ENCODE measurements at regions not wholly inside any gene's neighbourhood (a gene's known extent, or its start where the extent isn't known, plus 50 kb on each side); places are given as distances from the start of the nearest gene placed in this dataset.

DNA sequence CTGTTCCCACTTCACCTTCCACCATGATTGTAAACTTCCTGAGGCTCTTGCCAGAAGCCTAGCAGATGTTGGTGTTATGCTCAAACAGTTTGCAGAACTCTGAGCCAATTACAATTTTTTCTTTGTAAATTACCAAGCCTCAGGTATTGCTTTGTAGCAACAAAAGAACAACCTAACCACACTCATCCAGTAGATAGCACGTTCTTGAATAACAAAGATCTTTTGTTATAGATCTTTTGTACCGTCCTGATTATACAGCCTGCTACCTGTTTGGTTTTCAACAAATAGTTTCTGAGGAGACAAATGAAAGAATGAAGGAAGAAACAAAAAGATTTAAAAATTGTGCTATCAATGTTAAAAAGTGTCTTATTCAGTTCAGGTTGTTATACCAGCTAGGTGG, 474.7 kb upstream of the ALCAM start:
- Histone ChIP-seq H3K4me3 (ENCODE audit: extremely low read depth in 1 of 4, insufficient read depth in 2 of 4, low read depth in 3 of 4, low read length in 4 of 4) (no peak overlapping the region), H3K23me2 (ENCODE audit: low read depth, low read length) (no peaks in the 10 kb centered on the region), H4K8ac (ENCODE audit: extremely low read depth, insufficient read depth, low read length) (no peak overlapping the region), H3K27me3 (replicated peaks in 1 of 4; ENCODE audit: control insufficient read depth in 3 of 4, extremely low read depth in 1 of 4, insufficient read depth in 3 of 4, low read length in 3 of 4) (no peaks in the 10 kb centered on the region), H2BK20ac (ENCODE audit: low read length) (0 out of 2 replicates have a peak overlapping the region, but pooled peaks have one; percentile 15), H3K18ac (ENCODE audit: extremely low read depth, low read length) (no peak overlapping the region), H3K4me1 (replicated peaks in 1 of 4; ENCODE audit: control insufficient read depth in 3 of 4, insufficient read depth in 4 of 4, low read length in 3 of 4) (no peaks in the 10 kb centered on the region; a peak in 1 of 7 replicates), H3K14ac (ENCODE audit: insufficient read length) (no peak overlapping the region), H3K27ac (ENCODE audit: low read depth, low read length) (no peak overlapping the region), H3K36me3 (ENCODE audit: control insufficient read depth in 2 of 4, insufficient read depth in 4 of 4, low read length in 3 of 4) (no peaks in the 10 kb centered on the region), H3K9me3 (ENCODE audit: insufficient read depth in 2 of 2, low read depth in 1 of 2, low read length in 1 of 2) (no peaks in the 10 kb centered on the region), H4K91ac (replicated peaks; ENCODE audit: insufficient read length, low read length) (no peak overlapping the region), H2BK5ac (ENCODE audit: low read depth, low read length) (no peak overlapping the region), H3K9ac (replicated peaks in 1 of 4; ENCODE audit: extremely low read depth in 1 of 4, low read depth in 3 of 4, low read length in 3 of 4) (no peak overlapping the region), H3K4me2 (ENCODE audit: insufficient read depth in 1 of 2, low read depth in 2 of 2, low read length in 2 of 2) (no peak overlapping the region; a peak in 1 of 4 replicates), H4K5ac (ENCODE audit: insufficient read length, low read depth, low read length) (no peak overlapping the region), H2AK5ac (ENCODE audit: low read depth, low read length) (no peak overlapping the region), H3K79me2 (ENCODE audit: control insufficient read depth in 1 of 2, insufficient read depth in 2 of 2, low read length in 2 of 2) (no peaks in the 10 kb centered on the region), H4K20me1 (replicated peaks in 1 of 2; ENCODE audit: control insufficient read depth in 1 of 2, insufficient read depth in 2 of 2, low read length in 2 of 2) (no peaks in the 10 kb centered on the region), H3K23ac (ENCODE audit: insufficient read length) (no peak overlapping the region), H2BK120ac (replicated peaks; ENCODE audit: low read depth, low read length) (no peak overlapping the region), H3K56ac (replicated peaks; ENCODE audit: insufficient read length, low read depth, low read length) (no peak overlapping the region), H2BK15ac (ENCODE audit: low read length) (no peak overlapping the region), H3K79me1 (ENCODE audit: low read depth, low read length) (no peaks in the 10 kb centered on the region), H3K4ac (replicated peaks; ENCODE audit: insufficient read length, low read depth, low read length) (no peak overlapping the region), H2AFZ (ENCODE audit: low read length) (no peak overlapping the region), H2BK12ac (ENCODE audit: low read depth, low read length) (no peak overlapping the region)
- no peak for FAIRE-seq
- WGBS, 2 experiments (ENCODE audit: extremely low coverage in 1 of 2, insufficient coverage in 1 of 2, insufficient read length in 1 of 2, insufficient replicate concordance in 2 of 2, low coverage in 1 of 2, low lambda C conversion rate in 2 of 2, missing lambda C conversion rate in 1 of 2), result 61% methylated on average over 2 of the region's 2 CpGs; no CpG with 5 or more reads in 1 of the 2 experiments
- no peak for DNase-seq (ENCODE audit: low read depth in 1 of 2, low spot score in 2 of 2)
- ChIA-PET POLR2A (ENCODE audit: partially characterized antibody) (no interaction called here), CTCF (ENCODE audit: partially characterized antibody) (no interaction called here)
- TF ChIP-seq TCF12 (IDR thresholded peaks at IDR 0.05; ENCODE audit: low read depth, low read length) (no peak), GABPA (IDR thresholded peaks at IDR 0.05; ENCODE audit: borderline replicate concordance, insufficient read depth, low read length) (no peak), ASH2L (IDR thresholded peaks at IDR 0.05; ENCODE audit: low read length) (no peak), YY1 (IDR thresholded peaks at IDR 0.05; ENCODE audit: low read depth, low read length) (no peak), CHD2 (IDR thresholded peaks at IDR 0.05; ENCODE audit: low read length) (no peak), SP4 (IDR thresholded peaks at IDR 0.05; ENCODE audit: low read length) (no peak), ATF3 (IDR thresholded peaks at IDR 0.05; ENCODE audit: insufficient read depth, low read depth, low read length) (no peak), RBBP5 (IDR thresholded peaks at IDR 0.05; ENCODE audit: borderline replicate concordance, low read depth, low read length) (no peak), ZNF274 (IDR thresholded peaks at IDR 0.05; ENCODE audit: borderline replicate concordance, extremely low read depth, low read length) (no peak), EP300 (IDR thresholded peaks at IDR 0.05; ENCODE audit: borderline replicate concordance in 1 of 2, low read depth in 2 of 2, low read length in 2 of 2) (no peak), NANOG (IDR thresholded peaks at IDR 0.05; ENCODE audit: insufficient read depth, low read depth, low read length, poor library complexity, severe bottlenecking) (no peak), SAP30 (IDR thresholded peaks at IDR 0.05; ENCODE audit: insufficient read depth, insufficient replicate concordance, low read length) (no peak)
- TF ChIP-seq, protein P1, sequence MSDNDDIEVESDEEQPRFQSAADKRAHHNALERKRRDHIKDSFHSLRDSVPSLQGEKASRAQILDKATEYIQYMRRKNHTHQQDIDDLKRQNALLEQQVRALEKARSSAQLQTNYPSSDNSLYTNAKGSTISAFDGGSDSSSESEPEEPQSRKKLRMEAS (IDR thresholded peaks at IDR 0.05), result no peak
